ENCODE measurements at regions not wholly inside any gene's neighbourhood (a gene's known extent, or its start where the extent isn't known, plus 50 kb on each side); places are given as distances from the start of the nearest gene placed in this dataset.

- no peaks in the 10 kb centered on the region for H3K9me3 Mint-ChIP-seq (ENCODE audit: insufficient read depth)
- no peaks in the 10 kb centered on the region for H3K79me2 ChIP-seq (ENCODE audit: control insufficient read depth, insufficient read depth, low read length)
- WGBS (ENCODE audit: insufficient coverage): 80% methylated on average over 1 of the region's 3 CpGs
Observed at GRCh38 chr2:189370719-189371118, 70.6 kb upstream of the WDR75 start.

GRCh38 chr2:189372688-189373257 lies 68.5 kb upstream of the WDR75 start:
- H3K27ac Mint-ChIP-seq: no peak overlapping the region
- CTCF ChIA-PET: no interaction called here
- H3K27me3 Mint-ChIP-seq: no peaks in the 10 kb centered on the region
- no peaks in the 10 kb centered on the region for H3K9me3 ChIP-seq (ENCODE audit: control extremely low read depth in 1 of 3, control insufficient read depth in 2 of 3, insufficient read depth in 1 of 3, low read length in 2 of 3)
- intact Hi-C loops (cut with micrococcal nuclease): no loop called here
- H3K9ac ChIP-seq (ENCODE audit: low read length): no peak overlapping the region
- DNase-seq (no peak), ATAC-seq (ENCODE audit: low read depth) (no peak)
- H2AFZ ChIP-seq (ENCODE audit: insufficient read depth, low read depth, low read length, poor library complexity, severe bottlenecking): no peak overlapping the region
- no peak overlapping the region for H3K4me3 Mint-ChIP-seq
- H3K27ac ChIP-seq (ENCODE audit: low read length in 2 of 2): no peak overlapping the region
- H3K4me1 Mint-ChIP-seq: no peaks in the 10 kb centered on the region
- H3K4me1 ChIP-seq (ENCODE audit: control insufficient read depth in 2 of 2, insufficient read depth in 2 of 2, low read length in 2 of 2): no peaks in the 10 kb centered on the region
- no peaks in the 10 kb centered on the region for H4K20me1 ChIP-seq (ENCODE audit: control insufficient read depth, insufficient read depth, low read length, poor library complexity, severe bottlenecking)
- no peaks in the 10 kb centered on the region for H3K36me3 ChIP-seq (replicated peaks in 1 of 2; ENCODE audit: control extremely low read depth in 1 of 2, control insufficient read depth in 1 of 2, extremely low read depth in 1 of 2, insufficient read depth in 2 of 2, low read length in 1 of 2)
- H3K4me2 ChIP-seq (replicated peaks; ENCODE audit: low read depth, low read length, poor library complexity, severe bottlenecking): no peak overlapping the region
- H3K79me2 ChIP-seq (ENCODE audit: control insufficient read depth, insufficient read depth, low read length): no peaks in the 10 kb centered on the region
- POLR2A ChIA-PET: no interaction called here
- no peaks in the 10 kb centered on the region for H3K9me3 Mint-ChIP-seq (ENCODE audit: insufficient read depth)
- TF ChIP-seq EZH2 (IDR thresholded peaks at IDR 0.05; ENCODE audit: borderline replicate concordance, insufficient read depth, low read depth, low read length, poor library complexity, severe bottlenecking) (no peak), CTCF (IDR thresholded peaks at IDR 0.05) (no peak)
- no peak overlapping the region for H3K4me3 ChIP-seq (ENCODE audit: control extremely low read depth in 1 of 5, extremely low read depth in 1 of 5, insufficient read depth in 1 of 5, low read depth in 2 of 5, low read length in 4 of 5)
- no peaks in the 10 kb centered on the region for H3K27me3 ChIP-seq (replicated peaks in 1 of 4; ENCODE audit: control extremely low read depth in 1 of 4, control insufficient read depth in 3 of 4, insufficient read depth in 4 of 4, low read length in 3 of 4)
- no CpG with 5 or more reads among the region's 1 CpG for WGBS (ENCODE audit: insufficient coverage)

More at GRCh38 chr2:189370719-189371118, 70.6 kb upstream of the WDR75 start:
- Histone ChIP-seq H3K4me1 (ENCODE audit: control insufficient read depth in 2 of 2, insufficient read depth in 2 of 2, low read length in 2 of 2) (no peaks in the 10 kb centered on the region), H3K9me3 (ENCODE audit: control extremely low read depth in 1 of 3, control insufficient read depth in 2 of 3, insufficient read depth in 1 of 3, low read length in 2 of 3) (no peaks in the 10 kb centered on the region), H3K4me2 (replicated peaks; ENCODE audit: low read depth, low read length, poor library complexity, severe bottlenecking) (no peak overlapping the region), H3K4me3 (ENCODE audit: control extremely low read depth in 1 of 5, extremely low read depth in 1 of 5, insufficient read depth in 1 of 5, low read depth in 2 of 5, low read length in 4 of 5) (no peak overlapping the region), H3K27ac (ENCODE audit: low read length in 2 of 2) (no peak overlapping the region), H4K20me1 (ENCODE audit: control insufficient read depth, insufficient read depth, low read length, poor library complexity, severe bottlenecking) (no peaks in the 10 kb centered on the region), H3K36me3 (replicated peaks in 1 of 2; ENCODE audit: control extremely low read depth in 1 of 2, control insufficient read depth in 1 of 2, extremely low read depth in 1 of 2, insufficient read depth in 2 of 2, low read length in 1 of 2) (no peaks in the 10 kb centered on the region), H2AFZ (ENCODE audit: insufficient read depth, low read depth, low read length, poor library complexity, severe bottlenecking) (no peak overlapping the region), H3K27me3 (replicated peaks in 1 of 4; ENCODE audit: control extremely low read depth in 1 of 4, control insufficient read depth in 3 of 4, insufficient read depth in 4 of 4, low read length in 3 of 4) (no peaks in the 10 kb centered on the region), H3K9ac (ENCODE audit: low read length) (no peak overlapping the region)
- CTCF ChIA-PET: no interaction called here
- intact Hi-C loops (cut with micrococcal nuclease): no loop called here
- Mint-ChIP-seq H3K27ac (no peak overlapping the region), H3K4me1 (no peaks in the 10 kb centered on the region), H3K4me3 (no peak overlapping the region), H3K27me3 (no peaks in the 10 kb centered on the region)
- no peak for ATAC-seq (ENCODE audit: low read depth)
- no peak for DNase-seq
- POLR2A ChIA-PET: no interaction called here
- TF ChIP-seq EZH2 (IDR thresholded peaks at IDR 0.05; ENCODE audit: borderline replicate concordance, insufficient read depth, low read depth, low read length, poor library complexity, severe bottlenecking): no peak
- no peak for TF ChIP-seq CTCF (IDR thresholded peaks at IDR 0.05)
